ENCODE measurements at regions not wholly inside any gene's neighbourhood (a gene's known extent, or its start where the extent isn't known, plus 50 kb on each side); places are given as distances from the start of the nearest gene placed in this dataset.

DNA sequence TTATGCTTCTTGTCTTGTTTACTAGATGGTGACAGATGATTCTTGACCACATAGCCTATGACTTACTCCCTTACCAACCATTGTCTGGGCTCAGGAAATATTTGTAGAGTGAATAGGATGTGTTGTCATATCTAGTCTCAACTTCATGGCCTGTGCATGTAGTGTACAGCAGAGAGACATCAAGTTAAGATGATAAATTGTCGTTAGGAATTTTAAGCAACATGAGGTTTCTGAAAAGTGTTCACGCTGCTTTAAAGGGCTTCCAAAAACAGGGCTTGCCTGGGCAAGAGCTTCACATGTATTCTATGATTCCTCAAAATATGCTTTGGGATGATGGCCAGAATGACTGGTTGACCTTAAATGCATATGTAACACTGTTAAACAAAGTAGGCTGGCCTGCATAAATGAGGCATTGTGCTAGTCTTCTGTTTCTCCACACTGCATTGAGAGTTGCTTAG, 424.0 kb downstream of the RND3 start:
- TF ChIP-seq CTCF (IDR thresholded peaks at IDR 0.05; ENCODE audit: extremely low read depth in 1 of 2, insufficient read depth in 1 of 2, low read depth in 1 of 2, low read length in 2 of 2) (no peak), EZH2 (IDR thresholded peaks at IDR 0.05; ENCODE audit: borderline replicate concordance, low read depth, low read length, severe bottlenecking) (no peak), POLR2A (IDR thresholded peaks at IDR 0.05; ENCODE audit: low read depth, low read length) (no peak), MYC (IDR thresholded peaks at IDR 0.05; ENCODE audit: low read depth, low read length) (no peak), POLR2AphosphoS5 (IDR thresholded peaks at IDR 0.05; ENCODE audit: insufficient read depth, low read depth, low read length) (no peak)
